GM19043 (cell line): ENCODE measurements at regions not wholly inside any gene's neighbourhood (a gene's known extent, or its start where the extent isn't known, plus 50 kb on each side); places are given as distances from the start of the nearest gene placed in this dataset.
"Not testable (repeated sequence)": the region's sequence is repeated elsewhere in the genome, so short reads cannot be mapped to it uniquely, and the experiment has no call there.

ENCODE experiments used
- ATAC-seq: cut with Tn5 transposase; IDR thresholded peaks from one replicate; pipeline ENCODE4 v1.9.1; 2021; ENCODE audit warnings: low read depth; ENCODE audit not compliant: unreplicated experiment

DNA sequence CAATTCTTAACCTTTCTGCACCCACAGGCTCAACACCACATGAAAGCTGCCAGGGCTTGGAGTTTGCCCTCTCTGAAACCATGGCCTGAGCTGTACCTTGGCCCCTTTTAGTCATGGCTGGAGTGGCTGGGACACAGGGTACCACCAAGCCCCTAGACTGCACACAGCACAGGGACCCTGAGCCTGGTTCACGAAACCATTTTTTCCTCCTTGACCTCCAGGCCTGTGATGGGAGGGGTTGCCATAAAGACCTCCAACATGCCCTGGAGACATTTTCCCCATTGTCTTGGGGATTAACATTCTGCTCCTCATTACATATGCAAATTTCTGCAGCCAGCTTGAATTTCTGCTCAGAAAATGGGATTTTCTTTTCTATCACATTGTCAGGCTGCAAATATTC lies 113.4 kb downstream of the XPNPEP1 start:
- ATAC-seq: not testable (repeated sequence)

DNA sequence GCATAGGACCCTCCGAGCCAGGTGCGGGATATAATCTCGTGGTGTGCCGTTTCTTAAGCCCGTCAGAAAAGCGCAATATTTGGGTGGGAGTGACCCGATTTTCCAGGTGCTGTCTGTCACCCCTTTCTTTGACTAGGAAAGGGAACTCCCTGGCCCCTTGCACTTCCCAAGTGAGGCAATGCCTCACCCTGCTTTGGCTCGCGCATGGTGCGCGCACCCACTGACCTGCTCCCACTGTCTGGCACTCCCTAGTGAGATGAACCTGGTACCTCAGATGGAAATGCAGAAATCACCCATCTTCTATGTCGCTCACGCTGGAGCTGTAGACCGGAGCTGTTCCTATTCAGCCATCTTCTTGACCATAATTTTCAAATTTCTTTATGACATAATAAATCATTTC lies 122.1 kb downstream of the XPNPEP1 start:
- not testable (repeated sequence) for ATAC-seq

DNA sequence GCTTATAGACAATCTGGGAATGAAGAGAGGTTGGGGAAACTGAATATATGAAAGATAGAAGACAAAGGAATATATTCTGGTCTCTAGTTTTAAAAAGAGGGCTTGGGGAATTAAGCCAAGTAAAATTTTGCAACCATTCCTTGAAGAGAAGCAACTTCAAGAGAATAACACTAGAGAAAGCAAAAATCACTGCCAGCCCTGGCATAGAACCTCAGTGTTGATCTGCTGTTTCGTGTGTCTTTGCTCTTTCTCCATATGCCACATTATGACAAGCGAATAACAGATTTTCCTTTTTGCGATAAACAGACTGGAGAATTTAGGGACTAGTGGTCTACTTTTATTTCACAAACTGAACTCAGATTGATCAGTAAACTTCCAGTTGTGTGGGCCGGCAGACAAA lies 132.7 kb downstream of the XPNPEP1 start:
- no peak for ATAC-seq

DNA sequence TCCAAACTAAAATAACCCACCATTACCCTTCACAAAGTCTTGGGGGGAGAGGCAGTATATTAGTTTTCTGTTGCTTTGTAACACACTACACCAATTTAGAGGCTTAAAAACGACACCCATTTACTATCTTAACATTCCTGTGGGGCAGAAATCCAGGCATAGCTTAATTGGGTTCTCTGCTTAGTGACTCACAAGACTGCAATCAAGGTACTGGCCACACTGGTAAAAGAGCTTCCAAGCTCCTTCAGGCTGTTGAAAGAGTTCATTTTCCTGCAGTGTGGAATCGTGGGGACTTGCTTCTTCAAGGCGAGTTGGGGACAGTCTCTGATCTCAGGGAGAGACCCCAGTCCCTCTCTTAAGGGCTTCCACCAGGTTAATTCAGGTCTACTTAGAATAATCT lies 139.1 kb downstream of the XPNPEP1 start:
- no peak for ATAC-seq

DNA sequence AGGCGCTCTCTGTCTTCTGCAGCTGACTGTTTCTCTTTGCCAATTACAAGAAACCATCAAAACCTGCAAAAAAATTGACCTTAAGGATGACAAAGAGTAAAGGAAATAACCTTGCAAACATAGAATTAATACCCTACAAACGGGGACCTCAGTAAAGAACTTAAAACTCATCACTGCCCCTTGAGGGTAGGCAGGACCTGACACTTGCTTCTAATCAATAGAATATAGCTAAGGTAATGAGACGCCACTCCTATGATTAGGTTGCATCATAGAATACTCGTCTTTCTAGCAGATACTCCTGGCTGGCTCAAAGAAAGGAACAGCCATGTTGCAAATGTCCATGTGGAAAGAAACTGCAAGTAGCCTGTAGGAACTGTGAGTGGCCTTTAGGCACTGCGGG lies 140.0 kb downstream of the XPNPEP1 start:
- ATAC-seq: no peak

DNA sequence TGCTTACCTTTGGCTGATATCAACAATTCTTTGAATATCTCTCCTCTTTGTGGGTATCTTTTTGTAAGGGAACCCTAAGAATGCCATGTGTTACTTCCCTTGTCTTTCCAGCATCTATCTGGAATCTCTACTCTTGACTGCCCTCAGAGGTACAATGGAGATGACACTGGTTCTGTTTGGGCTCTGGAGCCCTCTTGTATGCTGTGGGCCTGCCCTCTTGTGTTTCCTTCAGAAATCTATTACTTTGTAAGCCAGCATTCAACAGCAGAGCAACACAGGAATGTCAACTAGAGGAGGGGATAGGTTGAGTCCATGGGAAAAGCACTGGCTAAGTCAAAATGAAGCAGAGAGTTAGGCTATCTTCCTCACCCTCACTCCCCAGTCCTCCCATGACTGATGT lies 142.3 kb downstream of the XPNPEP1 start:
- ATAC-seq: no peak

DNA sequence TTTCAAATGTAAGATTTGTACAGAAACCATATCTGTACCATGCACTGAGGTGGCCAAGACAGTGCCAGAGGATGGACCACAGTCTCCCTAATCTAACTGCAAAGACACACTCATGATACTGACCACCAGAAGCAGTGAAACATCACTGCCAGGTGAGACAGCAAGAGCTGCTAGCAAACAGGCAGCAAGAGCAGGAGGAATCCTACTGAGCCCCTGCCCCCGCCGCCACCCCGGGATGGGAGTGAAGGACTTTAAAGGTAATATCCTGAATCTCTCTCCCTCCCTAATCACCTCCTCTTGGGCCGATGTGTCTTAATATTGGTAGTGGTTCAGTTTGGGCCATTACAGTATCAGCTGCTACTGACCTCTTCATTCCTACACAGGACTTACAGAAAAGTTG lies 144.3 kb downstream of the XPNPEP1 start:
- no peak for ATAC-seq

DNA sequence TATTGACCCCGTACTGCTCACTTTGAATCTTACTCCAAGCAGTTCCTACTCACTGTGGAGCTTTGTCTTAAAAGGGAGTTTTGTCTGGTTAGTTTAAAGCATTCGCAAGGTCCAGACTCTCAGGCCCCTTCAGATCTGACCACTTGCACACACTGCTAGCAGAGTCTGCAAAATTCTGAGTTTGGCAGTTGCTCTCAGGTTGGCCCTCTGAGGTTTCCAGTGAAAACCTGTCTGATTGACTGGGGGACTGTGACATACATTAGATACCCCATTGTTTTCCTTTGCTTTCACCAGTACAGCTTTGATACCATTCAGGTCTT lies 149.2 kb downstream of the XPNPEP1 start:
- no peak for ATAC-seq

DNA sequence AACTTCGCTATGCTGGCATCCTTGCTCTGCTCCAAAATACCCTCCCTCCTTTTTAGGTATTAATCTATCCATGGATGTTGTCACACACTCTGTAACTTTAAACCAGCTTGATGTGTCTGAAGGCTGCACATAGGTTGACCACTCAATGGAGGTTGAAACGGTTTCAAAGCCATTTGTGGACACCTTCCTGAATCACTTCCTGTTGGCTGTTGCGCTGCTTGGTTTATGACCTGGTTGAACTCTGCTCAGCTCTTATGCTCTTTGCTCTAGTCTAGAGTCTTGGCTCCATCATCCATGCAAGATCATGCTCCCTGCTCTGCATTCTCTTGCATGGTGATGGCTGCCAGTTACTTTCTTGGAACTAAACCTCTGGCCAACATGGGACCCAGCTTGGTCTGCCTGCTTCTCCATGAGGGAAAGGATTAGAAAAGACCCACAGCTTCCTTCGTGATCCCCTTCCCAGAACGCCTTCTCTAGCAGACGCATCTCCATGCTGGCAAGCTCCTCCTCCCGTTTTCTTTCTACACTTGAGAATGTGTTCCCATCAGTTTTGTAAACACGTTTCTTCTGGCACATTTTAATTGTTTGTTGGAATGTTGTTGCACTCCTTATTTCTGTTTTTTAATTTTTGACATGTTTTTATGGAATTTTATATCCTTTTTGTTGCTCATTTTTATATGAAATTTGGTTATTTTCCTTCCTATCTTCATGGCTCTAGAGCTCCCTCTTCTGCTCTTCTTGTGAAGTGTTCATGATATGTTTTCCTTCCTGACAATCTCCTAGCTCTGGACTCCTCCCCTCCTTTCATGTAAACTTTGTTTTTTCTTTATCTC lies 149.8 kb downstream of the XPNPEP1 start:
- ATAC-seq: no peak

DNA sequence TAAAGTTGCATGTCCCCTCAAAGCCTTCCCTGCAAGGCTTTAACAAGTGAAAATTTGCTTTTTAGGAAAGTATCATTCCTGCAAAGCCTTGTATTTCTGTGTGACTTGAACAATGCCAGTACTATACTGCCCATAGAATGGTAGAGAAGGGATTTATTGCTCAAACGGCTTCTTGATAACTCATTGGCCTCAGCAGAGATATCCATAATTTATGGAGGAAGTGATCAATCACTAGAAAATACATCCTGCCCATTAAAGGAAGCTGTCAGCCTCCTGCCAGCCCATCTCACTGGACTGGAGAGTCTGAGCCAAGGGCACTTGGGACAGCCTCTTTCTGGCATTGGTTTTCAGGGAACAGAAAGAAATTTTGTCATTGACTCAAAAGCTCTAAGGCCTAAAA lies 152.6 kb downstream of the XPNPEP1 start:
- no peak for ATAC-seq

DNA sequence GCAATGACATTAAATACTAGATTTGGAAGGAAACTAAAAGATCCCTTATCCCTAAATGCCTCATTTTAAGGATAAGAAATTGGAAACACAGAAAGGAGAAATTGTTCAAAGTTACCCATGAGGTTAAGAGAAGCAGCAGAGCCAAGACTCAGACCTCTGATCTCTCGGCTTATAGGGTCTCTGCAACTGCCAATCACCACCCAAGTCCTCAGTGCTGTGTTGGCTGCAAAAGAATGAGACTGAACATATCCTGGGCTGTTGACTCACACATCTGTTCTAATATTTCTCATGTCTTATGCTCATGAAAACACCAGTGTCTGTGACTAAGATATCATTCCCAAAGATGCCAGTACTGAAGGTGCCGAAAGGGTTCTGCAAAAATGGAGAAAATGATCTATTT lies 153.3 kb downstream of the XPNPEP1 start:
- ATAC-seq: no peak

DNA sequence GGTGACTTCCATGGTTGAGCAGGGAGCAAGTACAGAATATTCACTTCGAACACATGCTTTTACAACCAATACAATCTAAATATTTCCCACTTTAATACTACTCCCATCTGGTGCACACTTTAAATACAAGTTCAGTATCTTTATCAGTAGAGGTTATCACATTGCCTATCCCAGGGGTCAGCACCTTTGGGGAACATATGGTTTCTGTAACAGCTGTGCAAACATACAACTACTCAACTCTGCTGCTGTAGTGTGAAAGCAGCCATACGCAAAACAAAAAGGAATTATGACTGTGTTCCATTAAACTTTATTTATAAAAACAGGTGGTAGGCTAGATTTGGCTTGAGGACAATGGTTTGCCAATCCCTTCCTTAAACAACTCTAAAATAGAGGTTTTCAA lies 157.5 kb downstream of the XPNPEP1 start:
- ATAC-seq: no peak

DNA sequence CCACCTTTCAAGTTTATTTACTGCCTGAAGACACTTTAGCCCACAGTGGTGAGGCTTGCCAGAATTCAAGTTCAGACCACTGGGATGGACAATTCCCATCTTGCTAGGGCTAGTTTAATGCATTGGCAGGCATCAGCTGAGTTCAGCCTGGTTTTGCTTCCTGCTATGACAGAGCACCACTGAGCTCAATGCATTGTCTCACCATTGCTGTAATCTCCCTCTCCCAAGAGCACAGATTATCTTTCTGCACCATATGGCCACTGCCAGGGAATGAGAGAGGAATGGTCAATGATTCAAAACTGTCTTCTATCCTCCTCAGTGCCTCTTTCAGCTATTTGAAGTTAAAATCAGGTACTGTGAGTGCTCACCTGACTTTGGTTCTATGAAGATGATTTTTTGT lies 160.8 kb downstream of the XPNPEP1 start:
- ATAC-seq: no peak

DNA sequence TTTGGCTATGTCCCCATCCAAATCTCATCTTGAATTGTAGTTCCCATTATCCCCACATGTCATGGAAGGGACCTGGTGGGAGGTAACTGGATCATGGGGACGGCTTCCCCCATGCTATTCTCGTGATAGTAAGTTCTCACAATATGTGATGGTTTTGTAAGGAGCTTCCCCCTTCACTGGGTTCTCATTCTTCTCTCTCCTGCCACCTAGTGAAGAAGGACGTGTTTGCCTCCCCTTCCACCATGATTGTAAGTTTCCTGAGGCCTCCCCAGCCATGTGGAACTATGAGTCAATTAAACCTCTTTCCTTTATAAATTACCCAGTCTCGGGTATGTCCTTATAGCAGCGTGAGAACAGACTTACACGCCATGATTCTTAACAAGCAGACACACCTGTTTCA lies 165.6 kb downstream of the XPNPEP1 start:
- ATAC-seq: not testable (repeated sequence)

DNA sequence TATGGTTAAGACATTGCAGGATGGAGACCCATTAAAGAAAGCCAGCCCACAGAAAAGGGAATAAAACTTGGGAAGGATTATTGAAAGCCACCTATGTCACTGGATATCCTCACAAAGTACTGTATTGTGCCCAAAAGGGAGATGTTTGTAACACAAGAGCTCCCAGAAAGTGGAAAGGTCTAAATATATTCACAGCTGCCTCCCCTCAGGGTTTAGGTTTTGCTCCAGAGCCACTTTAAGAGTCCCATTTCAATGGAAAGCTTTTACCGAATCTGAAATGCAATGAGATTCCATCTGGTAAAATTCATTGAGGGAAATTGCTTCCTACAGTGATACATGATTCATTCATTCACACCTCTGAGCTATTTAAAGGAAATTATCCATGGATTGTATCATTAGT lies 176.4 kb downstream of the XPNPEP1 start:
- ATAC-seq: no peak

DNA sequence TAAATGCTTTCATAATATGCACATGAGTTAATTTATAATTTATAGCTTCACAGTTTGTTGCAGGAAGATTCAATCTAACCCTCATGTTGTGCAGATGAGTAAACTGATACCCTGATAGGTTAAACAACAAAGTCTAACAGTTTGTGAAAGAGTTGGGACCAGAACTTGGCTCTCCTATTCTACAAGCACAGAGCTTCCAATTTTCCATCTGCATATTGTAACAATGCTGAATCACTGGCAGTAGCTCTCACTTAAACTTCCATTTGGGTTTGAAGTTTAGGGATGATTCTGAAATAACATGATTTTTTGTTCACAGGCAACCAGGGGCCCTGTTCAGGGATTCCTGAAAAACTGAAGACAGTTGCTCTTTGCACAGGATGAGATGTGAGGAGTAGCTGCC lies 179.3 kb downstream of the XPNPEP1 start:
- no peak for ATAC-seq

DNA sequence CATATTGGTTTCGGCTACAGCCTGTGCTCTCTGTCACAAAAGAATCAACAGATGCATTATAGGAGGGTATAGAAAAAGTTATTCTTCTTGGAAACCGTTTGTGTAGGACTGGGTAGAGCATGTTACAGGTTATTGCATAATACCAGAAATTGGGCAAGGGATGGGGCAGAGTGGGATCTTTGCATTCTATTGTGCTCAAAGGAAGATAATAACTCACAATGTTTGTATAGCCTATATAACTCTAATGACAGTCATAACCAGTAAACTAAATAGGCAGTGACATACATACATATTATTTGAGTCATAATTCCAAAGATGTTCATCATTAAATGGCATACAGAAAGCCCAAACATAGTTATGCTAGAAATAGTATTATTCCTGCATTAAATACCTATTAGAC lies 179.7 kb downstream of the XPNPEP1 start:
- no peak for ATAC-seq

DNA sequence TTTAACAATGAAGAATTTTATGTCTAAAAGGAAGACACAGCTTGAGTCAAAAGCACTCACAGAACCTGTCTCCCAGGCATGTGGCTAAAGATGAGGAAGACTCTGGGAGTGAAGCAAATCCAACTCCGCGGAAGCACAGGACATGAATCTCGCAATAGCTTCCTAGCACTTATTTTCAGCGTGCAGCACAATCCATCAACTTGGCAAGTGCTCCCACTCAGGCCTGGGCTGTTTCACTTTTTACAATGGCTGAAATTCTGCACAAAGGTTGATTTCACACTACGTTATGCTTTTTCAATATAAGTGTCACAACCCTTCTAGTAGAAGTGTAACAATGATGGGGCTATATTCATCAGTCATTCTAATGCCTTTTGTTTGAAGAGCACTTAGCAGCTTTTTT lies 180.2 kb downstream of the XPNPEP1 start:
- no peak for ATAC-seq

DNA sequence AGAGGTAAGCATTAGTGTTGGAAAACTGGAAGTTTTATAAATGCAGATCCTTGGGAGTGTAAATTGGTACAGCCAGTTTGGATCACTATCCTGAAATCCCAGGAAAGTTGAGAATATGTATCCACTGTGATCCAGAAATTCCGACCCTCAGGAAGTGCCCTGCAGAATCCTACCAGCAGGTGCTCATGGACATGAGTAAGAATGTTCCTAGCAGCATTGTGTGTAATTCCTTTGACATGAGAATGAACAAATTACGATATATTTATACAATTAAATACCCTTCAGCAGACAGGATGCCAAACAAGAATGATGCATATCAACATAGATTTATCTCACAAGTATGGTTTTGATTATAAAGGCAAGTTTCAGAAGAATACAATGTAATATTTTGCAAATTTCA lies 181.6 kb downstream of the XPNPEP1 start:
- no peak for ATAC-seq

DNA sequence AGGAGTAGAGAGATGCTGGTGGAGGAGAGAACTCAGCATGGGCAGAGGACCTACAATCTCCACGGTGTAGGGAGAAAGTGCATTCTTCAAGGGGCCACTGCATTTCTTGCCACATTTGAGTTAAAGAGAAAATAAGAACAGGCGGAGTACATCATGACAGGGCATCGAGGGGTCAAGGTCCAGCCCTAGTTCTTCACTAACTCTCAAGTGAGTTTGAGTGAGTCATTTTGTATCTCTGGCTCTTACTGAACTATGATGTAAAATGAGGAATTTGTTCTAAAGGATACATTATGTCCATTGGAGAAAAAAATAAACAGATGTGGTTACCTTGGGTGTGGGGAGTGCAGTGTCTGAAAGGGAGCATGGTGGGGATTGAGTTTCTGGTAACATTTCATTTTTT lies 182.9 kb downstream of the XPNPEP1 start:
- no peak for ATAC-seq

DNA sequence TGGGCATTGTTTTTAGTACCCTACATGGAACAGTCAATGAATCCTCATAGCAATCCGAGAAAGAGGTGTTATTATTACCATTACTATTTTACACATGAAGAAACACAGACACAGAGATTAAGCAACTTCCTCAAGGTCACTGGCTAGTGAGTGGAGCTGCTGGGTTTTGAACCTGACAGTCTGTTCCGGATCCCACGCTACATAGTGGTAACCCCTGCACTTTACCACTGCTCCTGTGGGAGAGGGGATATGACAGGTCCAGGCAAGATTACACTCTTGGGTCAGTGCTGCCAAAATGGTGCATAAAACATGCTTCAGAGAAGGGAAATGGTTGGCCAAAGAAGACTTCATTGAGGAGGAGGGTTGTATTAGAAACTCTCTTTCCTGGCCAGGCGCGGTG lies 185.7 kb downstream of the XPNPEP1 start:
- ATAC-seq: no peak

DNA sequence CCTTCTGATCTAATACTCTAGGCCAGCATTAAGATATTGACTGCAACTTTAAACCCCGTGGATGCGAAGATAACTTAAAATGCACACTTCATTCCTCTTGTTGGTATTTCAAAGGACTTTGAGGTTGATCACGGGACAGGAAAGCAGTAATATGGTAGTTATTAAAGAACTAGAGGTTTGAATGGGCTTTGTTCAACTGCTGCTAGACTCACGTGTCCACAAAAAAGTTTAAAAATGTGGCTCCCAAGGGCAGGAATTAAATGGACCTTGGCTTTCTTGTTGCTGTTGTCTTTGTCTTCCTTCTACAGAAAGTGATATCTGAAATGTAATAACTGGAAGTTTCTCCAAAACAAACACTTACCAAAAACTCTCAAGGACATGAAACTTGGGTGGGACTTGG lies 186.3 kb downstream of the XPNPEP1 start:
- ATAC-seq: no peak

DNA sequence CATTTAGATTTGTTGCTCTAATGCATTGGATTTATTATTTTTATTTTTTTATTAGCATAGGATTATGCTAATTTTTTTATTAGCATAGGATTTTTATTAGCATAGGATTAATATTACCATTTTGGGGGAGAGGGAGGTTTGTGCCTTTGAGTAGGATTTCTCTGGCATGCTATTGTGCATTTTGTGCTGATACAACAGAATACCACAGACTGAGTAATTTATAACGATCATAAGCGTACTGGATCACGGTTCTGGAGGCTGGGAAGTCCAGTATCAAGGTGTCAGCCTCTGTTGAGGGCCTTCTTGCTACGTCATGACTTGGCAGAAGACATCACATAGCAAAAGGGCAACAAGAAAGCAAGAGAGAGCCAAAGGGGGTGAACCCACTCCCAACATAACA lies 187.5 kb downstream of the XPNPEP1 start:
- no peak for ATAC-seq
